ENCODE measurements at regions not wholly inside any gene's neighbourhood (a gene's known extent, or its start where the extent isn't known, plus 50 kb on each side); places are given as distances from the start of the nearest gene placed in this dataset.

- TF ChIP-seq ZNF281 (CRISPR knock-in tag; IDR thresholded peaks at IDR 0.05) (no peak), ZBTB43 (CRISPR knock-in tag; IDR thresholded peaks at IDR 0.05) (no peak), CREM (CRISPR knock-in tag; IDR thresholded peaks at IDR 0.05) (no peak), ZNF138 (CRISPR knock-in tag; conservative IDR thresholded peaks at IDR 0.05) (no peak), MYBL2 (CRISPR knock-in tag; IDR thresholded peaks at IDR 0.05) (no peak), NFYB (CRISPR knock-in tag; conservative IDR thresholded peaks at IDR 0.05; ENCODE audit: low read depth) (no peak)
Observed at GRCh38 chr2:56118474-56118873, 65.3 kb upstream of the CCDC85A start (continued).

GRCh38 chr2:56121995-56122394, 61.8 kb upstream of the CCDC85A start:
- peaks cover 53% of the 10 kb centered on the region for H3K4me1 Mint-ChIP-seq
- H3K36me3 Mint-ChIP-seq: peaks cover 21% of the 10 kb centered on the region
- ChIA-PET CTCF (interaction anchor here (0.9 to 1.8 kb wide), 4 partner anchors 9 to 62 kb away, joined by 3 to 9 read pairs (median 6); partner anchors contain the start of gene CCDC85A), POLR2A (no interaction called here)
- no peaks in the 10 kb centered on the region for H3K9me3 Mint-ChIP-seq
- no peaks in the 10 kb centered on the region for H3K27me3 Mint-ChIP-seq (ENCODE audit: low read depth)
- ATAC-seq: no peak
- TF ChIP-seq ZNF671 (CRISPR knock-in tag; IDR thresholded peaks at IDR 0.05) (no peak), MAX (CRISPR knock-in tag; IDR thresholded peaks at IDR 0.05) (no peak), IRF1 (CRISPR knock-in tag; IDR thresholded peaks at IDR 0.05) (no peak), ATF6 (CRISPR knock-in tag; IDR thresholded peaks at IDR 0.05) (no peak), ZNF425 (CRISPR knock-in tag; conservative IDR thresholded peaks at IDR 0.05) (no peak)
- no peak for DNase-seq (ENCODE audit: low spot score)
- no peak overlapping the region for H3K27ac Mint-ChIP-seq
- H3K4me3 Mint-ChIP-seq: no peak overlapping the region

GRCh38 chr2:56123538-56123937, 60.3 kb upstream of the CCDC85A start:
- Mint-ChIP-seq H3K4me3 (no peak overlapping the region), H3K36me3 (peaks cover 21% of the 10 kb centered on the region), H3K27ac (no peak overlapping the region), H3K9me3 (no peaks in the 10 kb centered on the region), H3K4me1 (peaks cover 47% of the 10 kb centered on the region), H3K27me3 (ENCODE audit: low read depth) (no peaks in the 10 kb centered on the region)
- ChIA-PET CTCF (interaction anchor here (0.9 kb wide), 1 partner anchor 46 kb away, joined by 3 read pairs; no protein-coding TSS in a partner anchor), POLR2A (no interaction called here)
- TF ChIP-seq TCF7 (CRISPR knock-in tag; IDR thresholded peaks at IDR 0.05; ENCODE audit: low read depth) (no peak), ETV6 (CRISPR knock-in tag; IDR thresholded peaks at IDR 0.05) (no peak), SMAD4 (CRISPR knock-in tag; IDR thresholded peaks at IDR 0.05) (no peak), E2F4 (CRISPR knock-in tag; IDR thresholded peaks at IDR 0.05; ENCODE audit: borderline replicate concordance, low read depth) (no peak), NFYB (CRISPR knock-in tag; conservative IDR thresholded peaks at IDR 0.05; ENCODE audit: low read depth) (no peak), TP53 (CRISPR knock-in tag; IDR thresholded peaks at IDR 0.05) (no peak), ZNF396 (CRISPR knock-in tag; IDR thresholded peaks at IDR 0.05; ENCODE audit: borderline replicate concordance) (no peak), MAX (CRISPR knock-in tag; IDR thresholded peaks at IDR 0.05) (no peak), USF2 (CRISPR knock-in tag; IDR thresholded peaks at IDR 0.05) (no peak)
- DNase-seq (ENCODE audit: low spot score): no peak
- ATAC-seq: no peak
